Motor neuron (in vitro differentiated cells): ENCODE measurements at regions not wholly inside any gene's neighbourhood (a gene's known extent, or its start where the extent isn't known, plus 50 kb on each side); places are given as distances from the start of the nearest gene placed in this dataset.
A peak's percentile ranks its signal among the peaks of the same experiment; 100 is the strongest.
"Not testable (repeated sequence)": the region's sequence is repeated elsewhere in the genome, so short reads cannot be mapped to it uniquely, and the experiment has no call there.

Experiments
- ATAC-seq, 8 experiments: fragments of 200-7000 bp; cut with Tn5 transposase; replicated peaks in 6 of 8; 2 replicates each; pipeline ENCODE4 v1.8.0; 2021; ENCODE audit warnings: mild to moderate bottlenecking in 8 of 8, moderate library complexity in 8 of 8
- H3K27ac ChIP-seq, 2 donors: fragments of 250-450 bp; sonication (Bioruptor Pico); 2 replicates each; pipeline ENCODE4 v1.9.0; 2021; ENCODE audit warnings: antibody characterized with exemption in 2 of 2, mild to moderate bottlenecking in 2 of 2, moderate library complexity in 1 of 2
- H3K4me1 ChIP-seq, 2 donors: fragments of 250-450 bp; sonication (Bioruptor Pico); replicated peaks in 1 of 2; 2 replicates each; pipeline ENCODE4 v1.6.1; 2021; ENCODE audit warnings: antibody characterized with exemption in 2 of 2, mild to moderate bottlenecking in 2 of 2, moderate library complexity in 1 of 2
- H3K4me3 ChIP-seq, 5 donors: fragments of 250-450 bp; sonication (Bioruptor Pico); 2 replicates each; pipeline ENCODE4 v1.9.0; 2021; ENCODE audit warnings: antibody characterized with exemption in 5 of 5, mild to moderate bottlenecking in 5 of 5, moderate library complexity in 4 of 5
- WGBS, 10 experiments: fragments of 450-650 bp; shearing (Covaris generic); methylation state at CpG; one replicate each; pipeline ENCODE4 v1.0.0; 2022; 5-methylcytosine and 5-hydroxymethylcytosine counted together
- in situ Hi-C, 9 experiments: fragments of 400-800 bp; cut with MboI; loops; one replicate each; pipeline ENCODE4 v1.15.0; 2021; ENCODE audit warnings: low sequenced_read_pairs in 9 of 9, low pct_unique_long_range_greater_than_20kb in 2 of 9; ENCODE audit not compliant: unreplicated experiment in 9 of 9

GRCh38 chr9:135283671-135284070 is 195.9 kb upstream of the PPP1R26 start:
- in situ Hi-C loops: no loop called here
- ATAC-seq: peak in 7 of 8 experiments; percentile 10 to 54 (median 51)
- Histone ChIP-seq H3K27ac (no peak overlapping the region), H3K4me3 (no peak overlapping the region), H3K4me1 (peaks cover 19 to 30% of the 10 kb centered on the region in 2 donors)
- 0 to 100% (median 33%) methylated on average over 3 to 12 of the region's 15 CpGs; no CpG with 5 or more reads in 3 of the 10 experiments for WGBS, 10 experiments

- Histone ChIP-seq H3K4me1 (peaks cover 19 to 35% of the 10 kb centered on the region in 2 donors), H3K4me3 (no peak overlapping the region), H3K27ac (no peak overlapping the region)
- 0 to 80% (median 20%) methylated on average over 1 to 7 of the region's 13 CpGs; no CpG with 5 or more reads in 4 of the 10 experiments for WGBS, 10 experiments
- in situ Hi-C loops: no loop called here
- no peak for ATAC-seq
Observed at GRCh38 chr9:135284386-135285134, 195.0 kb upstream of the PPP1R26 start.

- WGBS, 10 experiments: 100% methylated on average over 1 of the region's 33 CpGs; no CpG with 5 or more reads in 9 of the 10 experiments
- ATAC-seq, H3K27ac ChIP-seq, H3K4me3 ChIP-seq, in situ Hi-C loops: not testable (repeated sequence)
- H3K4me1 ChIP-seq: peaks cover 16 to 36% of the 10 kb centered on the region in 2 donors
Observed at GRCh38 chr9:135286187-135286925, 193.2 kb upstream of the PPP1R26 start.

- peaks cover 10 to 36% of the 10 kb centered on the region in 2 donors for H3K4me1 ChIP-seq
- H3K4me3 ChIP-seq: no peak overlapping the region
- in situ Hi-C loops: no loop called here
- WGBS, 10 experiments: 0 to 80% (median 20%) methylated on average over 1 of the region's 7 CpGs; no CpG with 5 or more reads in 6 of the 10 experiments
- no peak overlapping the region for H3K27ac ChIP-seq
- ATAC-seq: no peak
Observed at GRCh38 chr9:135286961-135287360, 192.6 kb upstream of the PPP1R26 start.

DNA sequence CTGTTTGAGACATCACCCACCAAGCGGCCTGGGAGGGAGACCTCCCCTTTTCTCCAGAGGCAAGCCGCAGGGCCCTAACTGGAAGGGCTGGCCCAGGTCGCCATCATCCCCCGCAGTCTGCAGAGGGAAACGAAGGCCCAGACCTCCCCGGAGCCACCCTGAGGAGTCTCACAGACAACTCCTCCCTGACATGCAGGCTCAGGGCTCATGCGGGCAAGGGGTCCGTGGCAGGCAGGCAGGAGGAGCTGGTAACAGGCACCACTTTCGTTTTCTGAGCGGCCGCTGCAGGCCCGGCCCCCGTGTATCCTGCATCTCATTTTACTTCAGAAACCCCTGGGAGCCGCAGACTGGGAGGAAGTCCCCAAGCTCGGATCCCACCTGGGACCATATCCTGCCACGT is 192.0 kb upstream of the PPP1R26 start:
- no peak overlapping the region for H3K27ac ChIP-seq
- H3K4me3 ChIP-seq: no peak overlapping the region
- WGBS, 10 experiments: 0 to 90% (median 75%) methylated on average over 2 to 10 of the region's 16 CpGs; no CpG with 5 or more reads in 1 of the 10 experiments
- H3K4me1 ChIP-seq: peaks cover 7 to 35% of the 10 kb centered on the region in 2 donors
- ATAC-seq: no peak
- in situ Hi-C loops: no loop called here

DNA sequence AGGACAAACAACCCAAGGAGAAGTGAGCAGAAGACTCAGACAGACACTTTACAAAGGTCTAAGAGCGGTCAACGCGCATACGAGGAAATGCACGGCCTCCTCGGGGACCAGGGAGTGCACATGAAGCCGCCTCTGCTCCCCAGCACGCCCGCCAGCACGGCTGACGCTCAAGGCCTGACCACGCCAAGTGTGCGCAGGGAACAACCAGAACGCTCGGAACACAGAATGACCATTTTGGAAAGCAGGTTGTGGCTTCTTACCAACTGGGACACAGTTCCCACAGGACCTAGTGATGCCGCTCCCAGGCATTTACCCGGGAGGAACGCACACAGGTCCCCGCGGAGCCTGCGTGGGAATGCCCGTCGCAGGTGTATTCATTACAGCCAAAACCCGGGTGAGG is 191.5 kb upstream of the PPP1R26 start:
- WGBS, 10 experiments: 63 to 96% (median 81%) methylated on average over 5 to 13 of the region's 24 CpGs; no CpG with 5 or more reads in 5 of the 10 experiments

DNA sequence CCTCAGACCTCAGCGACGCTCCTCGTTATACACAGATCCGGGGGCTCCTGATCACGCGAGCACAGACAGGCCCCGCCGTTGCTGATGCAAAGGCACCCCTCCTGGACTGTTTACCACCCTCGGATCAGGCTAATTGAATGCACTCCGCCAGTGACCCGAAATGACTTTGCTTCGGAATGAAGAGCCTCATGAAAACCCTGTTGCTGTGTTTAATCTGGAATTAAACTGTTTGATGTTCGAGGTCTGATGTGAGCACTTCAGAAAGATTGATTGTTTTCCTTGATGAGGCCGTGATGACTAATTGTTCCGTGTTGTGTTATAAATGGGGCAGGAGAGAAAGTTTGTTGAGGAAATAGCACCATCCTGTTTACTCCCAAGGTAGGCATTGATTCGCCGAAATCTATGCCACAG is 190.5 kb upstream of the PPP1R26 start:
- in situ Hi-C loops: no loop called here
- Histone ChIP-seq H3K4me3 (no peak overlapping the region), H3K4me1 (peaks cover 0 to 24% of the 10 kb centered on the region in 2 donors), H3K27ac (no peak overlapping the region)
- 7 to 100% (median 71%) methylated on average over 3 to 14 of the region's 17 CpGs; no CpG with 5 or more reads in 3 of the 10 experiments for WGBS, 10 experiments
- peak in 3 of 8 experiments; percentile 25 to 66 (median 42) for ATAC-seq

More for the DNA sequence above, 191.5 kb upstream of the PPP1R26 start:
- Histone ChIP-seq H3K4me1 (peaks cover 7 to 35% of the 10 kb centered on the region in 2 donors), H3K27ac (no peak overlapping the region), H3K4me3 (no peak overlapping the region)
- no peak for ATAC-seq
- in situ Hi-C loops: no loop called here

- ATAC-seq: no peak
- Histone ChIP-seq H3K27ac (no peak overlapping the region), H3K4me1 (peaks cover 0 to 17% of the 10 kb centered on the region in 2 donors), H3K4me3 (no peak overlapping the region)
- in situ Hi-C loops: no loop called here
- WGBS, 10 experiments: 20 to 100% (median 74%) methylated on average over 1 to 3 of the region's 9 CpGs; no CpG with 5 or more reads in 5 of the 10 experiments
Observed at GRCh38 chr9:135290086-135290485, 189.5 kb upstream of the PPP1R26 start.

- Histone ChIP-seq H3K4me3 (no peak overlapping the region), H3K27ac (no peak overlapping the region), H3K4me1 (peaks cover under 1 to 17% of the 10 kb centered on the region in 2 donors)
- in situ Hi-C loops: no loop called here
- ATAC-seq: no peak
- 11 to 100% (median 76%) methylated on average over 1 to 9 of the region's 9 CpGs; no CpG with 5 or more reads in 1 of the 10 experiments for whole genome bisulfite sequencing, 10 experiments
Observed at GRCh38 chr9:135290566-135290965, 189.0 kb upstream of the PPP1R26 start.

GRCh38 chr9:135291165-135291564 is 188.4 kb upstream of the PPP1R26 start:
- no peak overlapping the region for H3K4me3 ChIP-seq
- ATAC-seq: no peak
- H3K4me1 ChIP-seq: peaks cover 3 to 17% of the 10 kb centered on the region in 2 donors
- 7 to 82% (median 71%) methylated on average over 6 to 17 of the region's 17 CpGs; no CpG with 5 or more reads in 1 of the 10 experiments for WGBS, 10 experiments
- H3K27ac ChIP-seq: no peak overlapping the region
- in situ Hi-C loops: no loop called here

DNA sequence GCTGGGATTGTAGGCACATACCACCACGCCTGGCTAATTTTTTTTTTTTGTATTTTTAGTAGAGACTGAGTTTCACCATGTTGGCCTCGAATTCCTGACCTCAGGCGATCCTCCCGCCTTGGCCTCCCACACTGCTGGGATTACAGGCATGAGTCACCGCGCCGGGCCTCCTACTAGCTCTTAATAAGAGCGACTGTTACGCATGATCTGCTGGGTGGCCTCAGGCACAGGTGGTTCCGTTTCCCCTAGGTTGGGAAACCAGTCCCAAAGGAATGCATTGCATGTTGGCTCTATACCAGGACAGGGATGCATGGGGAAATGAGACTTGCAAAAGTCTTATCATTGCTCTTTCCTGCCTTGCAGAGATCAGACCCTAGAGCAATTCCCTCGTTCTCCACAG is 184.7 kb upstream of the PPP1R26 start:
- Histone ChIP-seq H3K27ac (no peak overlapping the region), H3K4me3 (no peak overlapping the region), H3K4me1 (peaks cover 22 to 36% of the 10 kb centered on the region in 2 donors)
- in situ Hi-C loops: no loop called here
- WGBS, 10 experiments: 57 to 87% (median 71%) methylated on average over 1 to 4 of the region's 11 CpGs; no CpG with 5 or more reads in 2 of the 10 experiments
- no peak for ATAC-seq

GRCh38 chr9:135295551-135296300 is 183.9 kb upstream of the PPP1R26 start:
- ATAC-seq: no peak
- 0 to 58% (median 46%) methylated on average over 2 to 10 of the region's 11 CpGs for WGBS, 10 experiments

More at GRCh38 chr9:135295551-135296300, 183.9 kb upstream of the PPP1R26 start:
- no peak overlapping the region for H3K27ac ChIP-seq
- peaks cover 24 to 36% of the 10 kb centered on the region in 2 donors for H3K4me1 ChIP-seq
- in situ Hi-C loops: no loop called here
- H3K4me3 ChIP-seq: no peak overlapping the region
